ENCODE measurements at regions not wholly inside any gene's neighbourhood (a gene's known extent, or its start where the extent isn't known, plus 50 kb on each side); places are given as distances from the start of the nearest gene placed in this dataset.

GRCh38 chrX:39473812-39474211 lies 623.9 kb downstream of the BCOR start:
- TF ChIP-seq CTCF (IDR thresholded peaks at IDR 0.05; ENCODE audit: insufficient read depth, low read length, poor library complexity, severe bottlenecking) (no peak), EZH2phosphoT487 (conservative IDR thresholded peaks at IDR 0.05; ENCODE audit: low read length) (no peak)
- no peak overlapping the region for H3K4me2 ChIP-seq (ENCODE audit: low read depth, low read length, poor library complexity, severe bottlenecking)
- no peaks in the 10 kb centered on the region for H3K79me2 ChIP-seq (ENCODE audit: insufficient read depth, low read length)
- H3K36me3 ChIP-seq (ENCODE audit: low read length): no peaks in the 10 kb centered on the region
- H3K9ac ChIP-seq (ENCODE audit: low read length): no peak overlapping the region
- no peaks in the 10 kb centered on the region for H3K9me2 ChIP-seq (replicated peaks; ENCODE audit: insufficient read depth, low read length)
- H3K27me3 ChIP-seq (ENCODE audit: low read length): no peaks in the 10 kb centered on the region
- no peaks in the 10 kb centered on the region for H3K9me3 ChIP-seq (ENCODE audit: insufficient read depth, low read length)
- no peak overlapping the region for H2AFZ ChIP-seq (ENCODE audit: low read depth, low read length, severe bottlenecking)
- no peak overlapping the region for H3K4me3 ChIP-seq (ENCODE audit: insufficient read depth, low read length, poor library complexity, severe bottlenecking)
- H4K20me1 ChIP-seq (ENCODE audit: low read depth, low read length): no peaks in the 10 kb centered on the region
- no peak overlapping the region for H3K27ac ChIP-seq (ENCODE audit: low read depth, low read length)
- no peaks in the 10 kb centered on the region for H3F3A ChIP-seq (ENCODE audit: insufficient read depth)

GRCh38 chrX:39475372-39475771 lies 622.4 kb downstream of the BCOR start:
- Histone ChIP-seq H3F3A (ENCODE audit: insufficient read depth) (no peaks in the 10 kb centered on the region), H3K9me3 (ENCODE audit: insufficient read depth, low read length) (no peaks in the 10 kb centered on the region), H3K9ac (ENCODE audit: low read length) (no peak overlapping the region), H3K27ac (ENCODE audit: low read depth, low read length) (no peak overlapping the region), H4K20me1 (ENCODE audit: low read depth, low read length) (no peaks in the 10 kb centered on the region), H3K27me3 (ENCODE audit: low read length) (no peaks in the 10 kb centered on the region), H3K4me2 (ENCODE audit: low read depth, low read length, poor library complexity, severe bottlenecking) (no peak overlapping the region), H3K79me2 (ENCODE audit: insufficient read depth, low read length) (no peaks in the 10 kb centered on the region), H2AFZ (ENCODE audit: low read depth, low read length, severe bottlenecking) (no peak overlapping the region), H3K4me3 (ENCODE audit: insufficient read depth, low read length, poor library complexity, severe bottlenecking) (no peak overlapping the region), H3K9me2 (replicated peaks; ENCODE audit: insufficient read depth, low read length) (no peaks in the 10 kb centered on the region), H3K36me3 (ENCODE audit: low read length) (no peaks in the 10 kb centered on the region)
- TF ChIP-seq CTCF (IDR thresholded peaks at IDR 0.05; ENCODE audit: insufficient read depth, low read length, poor library complexity, severe bottlenecking) (no peak), EZH2phosphoT487 (conservative IDR thresholded peaks at IDR 0.05; ENCODE audit: low read length) (no peak)

- H3K9me2 ChIP-seq (replicated peaks; ENCODE audit: insufficient read depth, low read length): no peaks in the 10 kb centered on the region
- H3K9me3 ChIP-seq (ENCODE audit: insufficient read depth, low read length): no peaks in the 10 kb centered on the region
- H3K4me2 ChIP-seq (ENCODE audit: low read depth, low read length, poor library complexity, severe bottlenecking): no peak overlapping the region
- no peaks in the 10 kb centered on the region for H3K36me3 ChIP-seq (ENCODE audit: low read length)
- no peaks in the 10 kb centered on the region for H3K27me3 ChIP-seq (ENCODE audit: low read length)
- H4K20me1 ChIP-seq (ENCODE audit: low read depth, low read length): no peaks in the 10 kb centered on the region
- H3F3A ChIP-seq (ENCODE audit: insufficient read depth): no peaks in the 10 kb centered on the region
- no peak overlapping the region for H3K4me3 ChIP-seq (ENCODE audit: insufficient read depth, low read length, poor library complexity, severe bottlenecking)
- TF ChIP-seq CTCF (IDR thresholded peaks at IDR 0.05; ENCODE audit: insufficient read depth, low read length, poor library complexity, severe bottlenecking) (no peak), EZH2phosphoT487 (conservative IDR thresholded peaks at IDR 0.05; ENCODE audit: low read length) (no peak)
- no peaks in the 10 kb centered on the region for H3K79me2 ChIP-seq (ENCODE audit: insufficient read depth, low read length)
- H3K9ac ChIP-seq (ENCODE audit: low read length): no peak overlapping the region
- H3K27ac ChIP-seq (ENCODE audit: low read depth, low read length): no peak overlapping the region
- H2AFZ ChIP-seq (ENCODE audit: low read depth, low read length, severe bottlenecking): no peak overlapping the region
Measured at GRCh38 chrX:39476604-39477021, 621.1 kb downstream of the BCOR start.
